HEK293 (cell line): ENCODE measurements at regions not wholly inside any gene's neighbourhood (a gene's known extent, or its start where the extent isn't known, plus 50 kb on each side); places are given as distances from the start of the nearest gene placed in this dataset.

Experiments
- WT1 ChIP-seq: fragments of 450-650 bp; formaldehyde crosslinking; IDR thresholded peaks from 2 replicates; pipeline ENCODE4 v1.5.1; 2016; ENCODE audit warnings: missing biosample characterization, missing genetic modification characterization
- ZBTB1 ChIP-seq: fragments of 450-650 bp; formaldehyde crosslinking; IDR thresholded peaks from 2 replicates; pipeline ENCODE4 v1.5.1; 2016; ENCODE audit warnings: missing biosample characterization, missing genetic modification characterization
- ZNF184 ChIP-seq: fragments of 450-650 bp; IDR thresholded peaks from 2 replicates; pipeline ENCODE4 v1.5.1; 2018; ENCODE audit warnings: missing biosample characterization, mild to moderate bottlenecking, missing genetic modification characterization
- ZNF501 ChIP-seq: fragments of 450-650 bp; formaldehyde crosslinking; IDR thresholded peaks from 2 replicates; pipeline ENCODE4 v1.5.1; 2016; ENCODE audit warnings: missing biosample characterization, missing genetic modification characterization
- ZNF664 ChIP-seq: fragments of 450-650 bp; formaldehyde crosslinking; IDR thresholded peaks from 2 replicates; pipeline ENCODE4 v1.5.1; 2016; ENCODE audit warnings: missing biosample characterization, missing genetic modification characterization
- ZNF747 ChIP-seq: fragments of 450-650 bp; formaldehyde crosslinking; IDR thresholded peaks from 2 replicates; pipeline ENCODE4 v1.5.1; 2016; ENCODE audit warnings: missing biosample characterization, missing genetic modification characterization
- ZNF830 ChIP-seq: fragments of 450-650 bp; IDR thresholded peaks from 2 replicates; pipeline ENCODE4 v1.5.0; 2018; ENCODE audit warnings: missing biosample characterization, missing genetic modification characterization, low read depth, mild to moderate bottlenecking, moderate library complexity
- ZNF837 ChIP-seq: fragments of 450-650 bp; formaldehyde crosslinking; IDR thresholded peaks from 2 replicates; pipeline ENCODE4 v1.5.1; 2016; ENCODE audit warnings: missing biosample characterization, missing genetic modification characterization

GRCh38 chr2:241926541-241927311 lies 57.2 kb downstream of the RTP5 start:
- TF ChIP-seq ZNF837 (tag by site-specific recombination) (no peak), ZNF501 (no peak), ZBTB1 (tag by site-specific recombination) (no peak), ZNF664 (tag by site-specific recombination) (no peak), ZNF830 (tag by site-specific recombination) (no peak), ZNF747 (no peak), ZNF184 (tag by site-specific recombination) (no peak), WT1 (tag by site-specific recombination) (no peak)
